ENCODE measurements at regions not wholly inside any gene's neighbourhood (a gene's known extent, or its start where the extent isn't known, plus 50 kb on each side); places are given as distances from the start of the nearest gene placed in this dataset.
"Not testable (repeated sequence)": the region's sequence is repeated elsewhere in the genome, so short reads cannot be mapped to it uniquely, and the experiment has no call there.

GRCh38 chr7:34357068-34357467 is 300.9 kb upstream of the NPSR1 start:
- no peak for DNase-seq
- Histone ChIP-seq H3K36me3 (no peaks in the 10 kb centered on the region), H3K4me3 (no peak overlapping the region), H3K27ac (no peak overlapping the region), H3K27me3 (no peaks in the 10 kb centered on the region), H3K4me1 (no peaks in the 10 kb centered on the region), H3K9me3 (no peaks in the 10 kb centered on the region)
- TF ChIP-seq EP300 (IDR thresholded peaks at IDR 0.05) (no peak), POLR2A (IDR thresholded peaks at IDR 0.05) (no peak), CTCF (IDR thresholded peaks at IDR 0.05) (no peak), POLR2AphosphoS5 (IDR thresholded peaks at IDR 0.05) (no peak)
- WGBS, 2 donors, result 74 to 76% methylated on average over 2 of the region's 2 CpGs
- intact Hi-C loops (cut with DNase I), result no loop called here

- no peak overlapping the region for H3K4me3 ChIP-seq
- no peaks in the 10 kb centered on the region for H3K4me1 ChIP-seq
- 76 to 84% methylated on average over 8 of the region's 8 CpGs for WGBS, 2 donors
- DNase-seq, result no peak
- intact Hi-C loops (cut with DNase I), result no loop called here
- no peaks in the 10 kb centered on the region for H3K9me3 ChIP-seq
- H3K36me3 ChIP-seq, result no peaks in the 10 kb centered on the region
- H3K27me3 ChIP-seq, result no peaks in the 10 kb centered on the region
- TF ChIP-seq EP300 (IDR thresholded peaks at IDR 0.05), result no peak
- TF ChIP-seq CTCF (IDR thresholded peaks at IDR 0.05), result no peak
- TF ChIP-seq POLR2AphosphoS5 (IDR thresholded peaks at IDR 0.05), result no peak
- H3K27ac ChIP-seq, result no peak overlapping the region
Observed at GRCh38 chr7:34357946-34358345, 300.1 kb upstream of the NPSR1 start.

- H3K27me3 ChIP-seq; intact Hi-C loops (cut with DNase I); H3K4me1 ChIP-seq; H3K9me3 ChIP-seq; H3K4me3 ChIP-seq; H3K36me3 ChIP-seq; H3K27ac ChIP-seq; DNase-seq: not testable (repeated sequence)
- 94% methylated on average over 1 of the region's 1 CpG for WGBS, 2 donors
Observed at GRCh38 chr7:34358578-34358977, 299.4 kb upstream of the NPSR1 start.

GRCh38 chr7:34361663-34362250 is 296.3 kb upstream of the NPSR1 start:
- intact Hi-C loops (cut with DNase I), result no loop called here
- Histone ChIP-seq H3K27me3 (no peaks in the 10 kb centered on the region), H3K27ac (no peak overlapping the region), H3K9me3 (no peaks in the 10 kb centered on the region), H3K4me3 (no peak overlapping the region), H3K4me1 (no peaks in the 10 kb centered on the region), H3K36me3 (no peaks in the 10 kb centered on the region)
- DNase-seq, result no peak
- WGBS, 2 donors, result 74 to 77% methylated on average over 3 of the region's 3 CpGs
- TF ChIP-seq CTCF (IDR thresholded peaks at IDR 0.05), result no peak
- TF ChIP-seq POLR2A (IDR thresholded peaks at IDR 0.05), result no peak

- Histone ChIP-seq H3K36me3 (no peaks in the 10 kb centered on the region), H3K9me3 (no peaks in the 10 kb centered on the region), H3K27me3 (no peaks in the 10 kb centered on the region), H3K4me3 (no peak overlapping the region), H3K27ac (no peak overlapping the region), H3K4me1 (no peaks in the 10 kb centered on the region)
- intact Hi-C loops (cut with DNase I), result no loop called here
- 63 to 75% methylated on average over 2 of the region's 2 CpGs for WGBS, 2 donors
- DNase-seq, result no peak
- no peak for TF ChIP-seq CTCF (IDR thresholded peaks at IDR 0.05)
- TF ChIP-seq EP300 (IDR thresholded peaks at IDR 0.05), result no peak
- no peak for TF ChIP-seq POLR2AphosphoS5 (IDR thresholded peaks at IDR 0.05)
- TF ChIP-seq POLR2A (IDR thresholded peaks at IDR 0.05), result no peak
Observed at GRCh38 chr7:34362621-34363020, 295.4 kb upstream of the NPSR1 start.
